Activated T-helper 2 cell treated with anti-CD3 and anti-CD28 coated beads, Interferon-gamma antibody, Interleukin-2, Interleukin-4, amounts not matched to agents 10 μg/mL and 5 μg/mL and 100 μg/mL, durations not matched to agents 14 hours and 24 hours and 36 hours (primary cell): ENCODE measurements at regions not wholly inside any gene's neighbourhood (a gene's known extent, or its start where the extent isn't known, plus 50 kb on each side); places are given as distances from the start of the nearest gene placed in this dataset.

Source experiments
- DNase-seq: peaks from one replicate; pipeline ENCODE4 v3.0.0; 2021; ENCODE audit warnings: low spot score
- H3K27ac Mint-ChIP-seq: one replicate; pipeline ENCODE4 v1.8.0; 2021; ENCODE audit warnings: mixed read lengths
- H3K27me3 Mint-ChIP-seq: one replicate; pipeline ENCODE4 v1.8.0; 2021; ENCODE audit warnings: low read depth, mixed read lengths
- H3K36me3 Mint-ChIP-seq: one replicate; pipeline ENCODE4 v1.8.0; 2021; ENCODE audit warnings: low read depth, mixed read lengths
- H3K4me1 Mint-ChIP-seq: one replicate; pipeline ENCODE4 v1.8.0; 2021; ENCODE audit warnings: low read depth, mixed read lengths
- H3K4me3 Mint-ChIP-seq: one replicate; pipeline ENCODE4 v1.8.0; 2021; ENCODE audit warnings: low read depth, mild to moderate bottlenecking, moderate library complexity, mixed read lengths
- H3K9me3 Mint-ChIP-seq: one replicate; pipeline ENCODE4 v1.8.0; 2021; ENCODE audit warnings: mixed read lengths
- intact Hi-C: fragments of 100-400 bp; cut with micrococcal nuclease; formaldehyde crosslinking; loops from one replicate; pipeline ENCODE4 v1.15.1; 2023

- Mint-ChIP-seq H3K27me3 (peaks cover 4% of the 10 kb centered on the region), H3K4me3 (no peak overlapping the region), H3K27ac (no peak overlapping the region), H3K4me1 (no peaks in the 10 kb centered on the region), H3K36me3 (no peaks in the 10 kb centered on the region), H3K9me3 (no peaks in the 10 kb centered on the region)
- no peak for DNase-seq
- intact Hi-C loops: no loop called here
Measured at GRCh38 chr20:58004146-58004545, 224.3 kb downstream of the ANKRD60 start.

GRCh38 chr20:58003525-58003924, 224.9 kb downstream of the ANKRD60 start:
- no peak overlapping the region for H3K27ac Mint-ChIP-seq
- H3K4me1 Mint-ChIP-seq: no peaks in the 10 kb centered on the region
- no peaks in the 10 kb centered on the region for H3K36me3 Mint-ChIP-seq
- no peak overlapping the region for H3K4me3 Mint-ChIP-seq
- no peaks in the 10 kb centered on the region for H3K9me3 Mint-ChIP-seq
- intact Hi-C loops: no loop called here
- peaks cover 8% of the 10 kb centered on the region for H3K27me3 Mint-ChIP-seq
- DNase-seq: no peak

- H3K4me3 Mint-ChIP-seq: no peak overlapping the region
- H3K27me3 Mint-ChIP-seq: peaks cover 12% of the 10 kb centered on the region
- H3K27ac Mint-ChIP-seq: no peak overlapping the region
- no peaks in the 10 kb centered on the region for H3K4me1 Mint-ChIP-seq
- intact Hi-C loops: no loop called here
- H3K36me3 Mint-ChIP-seq: no peaks in the 10 kb centered on the region
- no peak for DNase-seq
- H3K9me3 Mint-ChIP-seq: no peaks in the 10 kb centered on the region
Measured at GRCh38 chr20:58002901-58003300, 225.6 kb downstream of the ANKRD60 start.

- H3K4me3 Mint-ChIP-seq: no peak overlapping the region
- H3K4me1 Mint-ChIP-seq: no peaks in the 10 kb centered on the region
- H3K27ac Mint-ChIP-seq: no peak overlapping the region
- H3K9me3 Mint-ChIP-seq: no peaks in the 10 kb centered on the region
- intact Hi-C loops: no loop called here
- H3K36me3 Mint-ChIP-seq: no peaks in the 10 kb centered on the region
- no peak for DNase-seq
- peaks cover 18% of the 10 kb centered on the region for H3K27me3 Mint-ChIP-seq
Measured at GRCh38 chr20:58001946-58002345, 226.5 kb downstream of the ANKRD60 start.

GRCh38 chr20:58001381-58001780, 227.1 kb downstream of the ANKRD60 start:
- H3K36me3 Mint-ChIP-seq: no peaks in the 10 kb centered on the region
- no peak overlapping the region for H3K4me3 Mint-ChIP-seq
- peaks cover 18% of the 10 kb centered on the region for H3K27me3 Mint-ChIP-seq
- no peak for DNase-seq
- H3K27ac Mint-ChIP-seq: no peak overlapping the region
- no peaks in the 10 kb centered on the region for H3K4me1 Mint-ChIP-seq
- intact Hi-C loops: no loop called here
- H3K9me3 Mint-ChIP-seq: no peaks in the 10 kb centered on the region

- H3K27ac Mint-ChIP-seq: no peak overlapping the region
- no peak overlapping the region for H3K4me3 Mint-ChIP-seq
- no peaks in the 10 kb centered on the region for H3K9me3 Mint-ChIP-seq
- intact Hi-C loops: no loop called here
- no peak for DNase-seq
- no peaks in the 10 kb centered on the region for H3K4me1 Mint-ChIP-seq
- H3K27me3 Mint-ChIP-seq: peaks cover 18% of the 10 kb centered on the region
- H3K36me3 Mint-ChIP-seq: no peaks in the 10 kb centered on the region
Measured at GRCh38 chr20:58000861-58001260, 227.6 kb downstream of the ANKRD60 start.

GRCh38 chr20:57999465-58000111, 228.9 kb downstream of the ANKRD60 start:
- H3K27me3 Mint-ChIP-seq: peaks cover 18% of the 10 kb centered on the region
- no peak overlapping the region for H3K27ac Mint-ChIP-seq
- no peaks in the 10 kb centered on the region for H3K9me3 Mint-ChIP-seq
- DNase-seq: no peak
- H3K36me3 Mint-ChIP-seq: no peaks in the 10 kb centered on the region
- H3K4me1 Mint-ChIP-seq: no peaks in the 10 kb centered on the region
- H3K4me3 Mint-ChIP-seq: no peak overlapping the region
- intact Hi-C loops: no loop called here

- peaks cover 18% of the 10 kb centered on the region for H3K27me3 Mint-ChIP-seq
Measured at GRCh38 chr20:57998981-57999464, 229.4 kb downstream of the ANKRD60 start.

GRCh38 chr20:57998276-57998675, 230.2 kb downstream of the ANKRD60 start:
- Mint-ChIP-seq H3K4me3 (no peak overlapping the region), H3K27ac (no peak overlapping the region), H3K36me3 (no peaks in the 10 kb centered on the region), H3K4me1 (no peaks in the 10 kb centered on the region), H3K27me3 (peaks cover 18% of the 10 kb centered on the region), H3K9me3 (no peaks in the 10 kb centered on the region)
- intact Hi-C loops: no loop called here
- DNase-seq: no peak

More at GRCh38 chr20:57998981-57999464, 229.4 kb downstream of the ANKRD60 start:
- DNase-seq: no peak
- Mint-ChIP-seq H3K27ac (no peak overlapping the region), H3K4me3 (no peak overlapping the region), H3K9me3 (no peaks in the 10 kb centered on the region), H3K36me3 (no peaks in the 10 kb centered on the region), H3K4me1 (no peaks in the 10 kb centered on the region)
- intact Hi-C loops: no loop called here

- H3K9me3 Mint-ChIP-seq: no peaks in the 10 kb centered on the region
- no peak overlapping the region for H3K27ac Mint-ChIP-seq
- no peaks in the 10 kb centered on the region for H3K36me3 Mint-ChIP-seq
- peaks cover 18% of the 10 kb centered on the region for H3K27me3 Mint-ChIP-seq
- intact Hi-C loops: no loop called here
- no peaks in the 10 kb centered on the region for H3K4me1 Mint-ChIP-seq
- H3K4me3 Mint-ChIP-seq: no peak overlapping the region
- no peak for DNase-seq
Measured at GRCh38 chr20:57996936-57997890, 231.2 kb downstream of the ANKRD60 start.

GRCh38 chr20:57996465-57996864, 232.0 kb downstream of the ANKRD60 start:
- Mint-ChIP-seq H3K27ac (no peak overlapping the region), H3K36me3 (no peaks in the 10 kb centered on the region), H3K4me1 (no peaks in the 10 kb centered on the region), H3K9me3 (no peaks in the 10 kb centered on the region), H3K4me3 (no peak overlapping the region), H3K27me3 (peaks cover 18% of the 10 kb centered on the region)
- intact Hi-C loops: no loop called here
- DNase-seq: no peak

- no peak overlapping the region for H3K27ac Mint-ChIP-seq
- intact Hi-C loops: no loop called here
- H3K4me3 Mint-ChIP-seq: no peak overlapping the region
- DNase-seq: no peak
- H3K9me3 Mint-ChIP-seq: no peaks in the 10 kb centered on the region
- H3K4me1 Mint-ChIP-seq: no peaks in the 10 kb centered on the region
- H3K36me3 Mint-ChIP-seq: no peaks in the 10 kb centered on the region
- peaks cover 18% of the 10 kb centered on the region for H3K27me3 Mint-ChIP-seq
Measured at GRCh38 chr20:57995381-57995977, 233.0 kb downstream of the ANKRD60 start.
